PC-3 (cell line): ENCODE measurements at regions not wholly inside any gene's neighbourhood (a gene's known extent, or its start where the extent isn't known, plus 50 kb on each side); places are given as distances from the start of the nearest gene placed in this dataset.

ENCODE experiments used
- ATAC-seq: fragments of 200-7000 bp; cut with Tn5 transposase; 2 replicates; pipeline ENCODE4 v1.9.1; 2020; ENCODE audit warnings: mild to moderate bottlenecking, moderate library complexity
- BruUV-seq: library from RNA; stranded (reverse); fragments of 400-500 nt; replicated peaks from 2 replicates; lab custom pipeline; 2021; lab: Mats Ljungman, UMichigan
- CTCF ChIA-PET: fragments of 300-600 bp; sonication (Branson Sonifier 250); formaldehyde crosslinking; loops from one replicate; lab custom pipeline; 2022; ENCODE audit warnings: antibody characterized with exemption; lab: Charles Lee
- POLR2A ChIA-PET: fragments of 300-600 bp; sonication (Branson Sonifier 250); formaldehyde crosslinking; loops from one replicate; lab custom pipeline; 2022; ENCODE audit warnings: antibody characterized with exemption; ENCODE audit not compliant: unreplicated experiment; lab: Charles Lee
- DNase-seq: peaks from one replicate; pipeline ENCODE4 v3.0.0-alpha.2; 2015
- H2AFZ ChIP-seq: fragments of 300-600 bp; sonication (generic); 2 replicates; pipeline ENCODE4 v1.6.0; 2016; ENCODE audit warnings: antibody characterized with exemption, low read length
- H3F3A ChIP-seq: fragments of 300-600 bp; sonication (generic); one replicate; pipeline ENCODE4 v1.6.0; 2017; ENCODE audit warnings: antibody characterized with exemption, low read length, control low read depth, mild to moderate bottlenecking; ENCODE audit not compliant: unreplicated experiment
- H3K27ac ChIP-seq: fragments of 300-600 bp; sonication (generic); 2 replicates; pipeline ENCODE4 v1.5.1; 2016; ENCODE audit warnings: mild to moderate bottlenecking, low read length
- H3K27me3 ChIP-seq: fragments of 300-600 bp; sonication (generic); 2 replicates; pipeline ENCODE4 v1.6.1; 2016; ENCODE audit warnings: low read length, mixed read lengths
- H3K36me3 ChIP-seq: fragments of 300-600 bp; sonication (generic); 2 replicates; pipeline ENCODE4 v1.6.1; 2016; ENCODE audit warnings: low read depth, mixed run types, low read length, mixed read lengths
- H3K4me1 ChIP-seq: fragments of 300-600 bp; sonication (generic); 2 replicates; pipeline ENCODE4 v1.5.1; 2016; ENCODE audit warnings: low read length; ENCODE audit not compliant: insufficient read depth
- H3K4me2 ChIP-seq: fragments of 300-600 bp; sonication (generic); 2 replicates; pipeline ENCODE4 v1.6.0; 2016; ENCODE audit warnings: low read length
- H3K4me3 ChIP-seq: fragments of 300-600 bp; sonication (generic); 2 replicates; pipeline ENCODE4 v1.5.1; 2016; ENCODE audit warnings: mild to moderate bottlenecking, low read length, mixed read lengths
- H3K79me2 ChIP-seq: fragments of 300-600 bp; sonication (generic); 2 replicates; pipeline ENCODE4 v1.6.1; 2017; ENCODE audit warnings: low read length, mixed read lengths
- H3K9ac ChIP-seq: fragments of 300-600 bp; sonication (generic); 2 replicates; pipeline ENCODE4 v1.6.0; 2016; ENCODE audit warnings: mild to moderate bottlenecking, low read length
- H3K9me2 ChIP-seq: fragments of 300-600 bp; sonication (generic); replicated peaks from 2 replicates; pipeline ENCODE4 v1.6.1; 2016; ENCODE audit warnings: mixed run types, low read length, mixed read lengths
- H3K9me3 ChIP-seq: fragments of 300-600 bp; sonication (generic); 2 replicates; pipeline ENCODE4 v1.6.1; 2016; ENCODE audit warnings: low read length, mixed read lengths
- H4K20me1 ChIP-seq: fragments of 300-600 bp; sonication (generic); 2 replicates; pipeline ENCODE4 v1.6.1; 2016; ENCODE audit warnings: low read length, mixed read lengths
- EZH2 ChIP-seq: fragments of 300-600 bp; sonication (generic); IDR thresholded peaks from one replicate; pipeline ENCODE4 v1.6.1; 2017; ENCODE audit warnings: antibody characterized with exemption, mild to moderate bottlenecking, low read length; ENCODE audit not compliant: unreplicated experiment
- EZH2phosphoT487 ChIP-seq: fragments of 300-600 bp; sonication (generic); IDR thresholded peaks from 2 replicates; pipeline ENCODE4 v1.6.1; 2018; ENCODE audit warnings: mild to moderate bottlenecking, antibody characterized with exemption, low read length, borderline replicate concordance
- intact Hi-C: fragments of 100-400 bp; cut with micrococcal nuclease; formaldehyde crosslinking; loops from 2 replicates; pipeline ENCODE4 v1.9.0; 2023
- TF ChIP-seq, protein P1 (sequence below): fragments of 300-600 bp; sonication (generic); conservative IDR thresholded peaks from 2 replicates; pipeline ENCODE4 v1.5.1; 2017; ENCODE audit warnings: antibody characterized with exemption, low read depth, mild to moderate bottlenecking, low read length

DNA sequence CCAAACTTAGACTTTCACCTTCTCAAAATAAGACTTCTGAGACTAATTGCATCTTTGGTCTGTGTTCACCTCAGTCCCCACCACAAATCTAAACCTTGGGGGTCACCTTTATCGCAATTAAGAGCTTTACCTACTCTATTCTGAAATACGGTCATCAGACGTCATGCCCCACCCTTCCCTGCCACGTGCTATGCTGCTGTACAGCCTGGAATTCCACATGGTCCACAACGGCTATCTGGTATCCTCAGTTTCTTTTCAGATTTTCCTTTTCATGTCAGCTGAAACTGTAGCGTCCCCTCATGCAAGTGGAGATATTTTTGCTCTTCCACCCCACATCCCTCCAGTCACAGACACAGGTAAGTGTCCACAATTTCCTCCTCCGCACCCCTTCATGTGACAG, 511.1 kb downstream of the DIRAS2 start:
- no TSS peak for BruUV-seq
- ATAC-seq (no peak), DNase-seq (no peak)
- no peak overlapping the region for H3K27ac ChIP-seq
- H3F3A ChIP-seq, result no peaks in the 10 kb centered on the region
- no peaks in the 10 kb centered on the region for H4K20me1 ChIP-seq
- ChIA-PET CTCF (no interaction called here), POLR2A (no interaction called here)
- H3K4me1 ChIP-seq, result no peaks in the 10 kb centered on the region
- no peaks in the 10 kb centered on the region for H3K9me3 ChIP-seq
- no peak overlapping the region for H3K9ac ChIP-seq
- no peak overlapping the region for H3K4me3 ChIP-seq
- no peak for TF ChIP-seq EZH2phosphoT487
- TF ChIP-seq, protein P1, sequence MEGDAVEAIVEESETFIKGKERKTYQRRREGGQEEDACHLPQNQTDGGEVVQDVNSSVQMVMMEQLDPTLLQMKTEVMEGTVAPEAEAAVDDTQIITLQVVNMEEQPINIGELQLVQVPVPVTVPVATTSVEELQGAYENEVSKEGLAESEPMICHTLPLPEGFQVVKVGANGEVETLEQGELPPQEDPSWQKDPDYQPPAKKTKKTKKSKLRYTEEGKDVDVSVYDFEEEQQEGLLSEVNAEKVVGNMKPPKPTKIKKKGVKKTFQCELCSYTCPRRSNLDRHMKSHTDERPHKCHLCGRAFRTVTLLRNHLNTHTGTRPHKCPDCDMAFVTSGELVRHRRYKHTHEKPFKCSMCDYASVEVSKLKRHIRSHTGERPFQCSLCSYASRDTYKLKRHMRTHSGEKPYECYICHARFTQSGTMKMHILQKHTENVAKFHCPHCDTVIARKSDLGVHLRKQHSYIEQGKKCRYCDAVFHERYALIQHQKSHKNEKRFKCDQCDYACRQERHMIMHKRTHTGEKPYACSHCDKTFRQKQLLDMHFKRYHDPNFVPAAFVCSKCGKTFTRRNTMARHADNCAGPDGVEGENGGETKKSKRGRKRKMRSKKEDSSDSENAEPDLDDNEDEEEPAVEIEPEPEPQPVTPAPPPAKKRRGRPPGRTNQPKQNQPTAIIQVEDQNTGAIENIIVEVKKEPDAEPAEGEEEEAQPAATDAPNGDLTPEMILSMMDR, result no peak
- no peak for TF ChIP-seq EZH2
- no peaks in the 10 kb centered on the region for H3K79me2 ChIP-seq
- H3K27me3 ChIP-seq, result peaks cover 6% of the 10 kb centered on the region; the same call in 1 of the 2 replicates
- no peaks in the 10 kb centered on the region for H3K9me2 ChIP-seq
- H3K4me2 ChIP-seq, result no peak overlapping the region
- H3K36me3 ChIP-seq, result no peaks in the 10 kb centered on the region
- H2AFZ ChIP-seq, result no peak overlapping the region
- intact Hi-C loops, result no loop called here

DNA sequence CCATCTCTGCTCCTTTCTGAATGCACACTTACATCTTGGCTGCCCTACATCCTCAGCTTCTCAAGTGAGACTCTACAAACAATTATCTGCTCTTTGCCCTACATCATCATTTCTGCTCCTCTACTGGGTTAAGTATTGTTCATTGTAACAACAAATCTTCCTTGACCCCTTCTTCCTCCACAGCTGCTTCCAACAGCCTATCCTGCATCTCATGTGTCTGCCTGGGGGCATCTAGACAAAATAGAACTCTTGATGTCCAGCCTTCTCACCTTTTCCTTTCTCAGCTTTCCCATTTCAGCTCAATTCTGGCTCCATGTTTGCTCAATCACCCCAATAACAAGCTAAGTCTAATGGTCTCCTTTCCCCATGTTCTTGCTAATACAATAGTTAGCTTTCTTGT, 509.8 kb downstream of the DIRAS2 start:
- H3K79me2 ChIP-seq, result no peaks in the 10 kb centered on the region
- no TSS peak for BruUV-seq
- H3K9ac ChIP-seq, result no peak overlapping the region
- ChIA-PET POLR2A (no interaction called here), CTCF (no interaction called here)
- no peak for DNase-seq
- peaks cover 6% of the 10 kb centered on the region; the same call in 1 of the 2 replicates for H3K27me3 ChIP-seq
- H3F3A ChIP-seq, result no peaks in the 10 kb centered on the region
- H3K4me3 ChIP-seq, result no peak overlapping the region
- no peaks in the 10 kb centered on the region for H3K4me1 ChIP-seq
- TF ChIP-seq EZH2phosphoT487 (no peak), EZH2 (no peak)
- TF ChIP-seq, protein P1, result no peak
- ATAC-seq, result no peak
- H3K36me3 ChIP-seq, result no peaks in the 10 kb centered on the region
- no peak overlapping the region for H3K4me2 ChIP-seq
- H3K9me2 ChIP-seq, result no peaks in the 10 kb centered on the region
- H2AFZ ChIP-seq, result no peak overlapping the region
- intact Hi-C loops, result no loop called here
- no peaks in the 10 kb centered on the region for H3K9me3 ChIP-seq
- H4K20me1 ChIP-seq, result no peaks in the 10 kb centered on the region
- H3K27ac ChIP-seq, result no peak overlapping the region

DNA sequence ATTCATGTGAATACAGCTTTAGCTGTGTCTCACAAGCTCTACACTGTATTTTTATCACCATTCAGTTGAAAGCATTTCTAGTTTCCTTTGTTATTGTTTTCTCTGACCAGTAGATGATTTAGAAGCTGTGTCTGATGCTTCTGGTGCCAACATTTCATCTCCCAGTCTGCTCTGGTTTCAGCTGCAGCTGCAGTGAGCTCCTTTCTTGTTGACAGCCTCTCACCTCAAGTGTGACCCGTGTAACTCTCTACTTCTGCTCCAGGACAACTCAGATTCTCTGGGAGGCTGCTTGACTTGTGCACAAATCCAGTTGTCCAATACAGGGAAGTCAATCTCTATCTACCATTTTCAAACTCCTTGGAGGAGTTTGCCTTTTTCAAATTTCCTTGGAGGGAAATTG, 504.8 kb downstream of the DIRAS2 start:
- no peaks in the 10 kb centered on the region for H3F3A ChIP-seq
- ChIA-PET POLR2A (no interaction called here), CTCF (no interaction called here)
- H3K27ac ChIP-seq, result no peak overlapping the region
- TF ChIP-seq EZH2 (no peak), EZH2phosphoT487 (no peak)
- TF ChIP-seq, protein P1, result no peak
- no peaks in the 10 kb centered on the region for H3K79me2 ChIP-seq
- no peaks in the 10 kb centered on the region for H3K9me2 ChIP-seq
- BruUV-seq, result no TSS peak
- intact Hi-C loops, result no loop called here
- ATAC-seq (no peak), DNase-seq (no peak)
- no peak overlapping the region for H3K4me2 ChIP-seq
- peaks cover 8% of the 10 kb centered on the region; the same call in 1 of the 2 replicates for H3K27me3 ChIP-seq
- H2AFZ ChIP-seq, result no peak overlapping the region
- H3K9me3 ChIP-seq, result no peaks in the 10 kb centered on the region
- no peak overlapping the region for H3K4me3 ChIP-seq
- H4K20me1 ChIP-seq, result no peaks in the 10 kb centered on the region
- no peaks in the 10 kb centered on the region for H3K4me1 ChIP-seq
- no peaks in the 10 kb centered on the region for H3K36me3 ChIP-seq
- no peak overlapping the region for H3K9ac ChIP-seq
